Caco-2 (cell line): ENCODE measurements at regions not wholly inside any gene's neighbourhood (a gene's known extent, or its start where the extent isn't known, plus 50 kb on each side); places are given as distances from the start of the nearest gene placed in this dataset.

Source experiments
- BruUV-seq: library from RNA; stranded (reverse); fragments of 400-500 nt; replicated peaks from 2 replicates; lab custom pipeline; 2021; lab: Mats Ljungman, UMichigan
- CTCF ChIA-PET: fragments of 300-600 bp; sonication (Branson Sonifier 250); formaldehyde crosslinking; loops from one replicate; lab custom pipeline; 2022; ENCODE audit warnings: antibody characterized with exemption; lab: Charles Lee
- POLR2A ChIA-PET: fragments of 300-600 bp; sonication (Branson Sonifier 250); formaldehyde crosslinking; loops from one replicate; lab custom pipeline; 2022; ENCODE audit warnings: antibody characterized with exemption; lab: Charles Lee
- DNase-seq, 2 experiments: peaks; one replicate each; pipeline versions ENCODE4 v3.0.0 to v3.0.0-alpha.2; 2020 to 2022
- H3K27me3 ChIP-seq: replicated peaks from 2 replicates; pipeline ENCODE4 v1.6.0; 2011; ENCODE audit warnings: low read length; ENCODE audit not compliant: control insufficient read depth, insufficient read depth
- H3K36me3 ChIP-seq: 2 replicates; pipeline ENCODE4 v1.5.1; 2011; ENCODE audit warnings: low read length; ENCODE audit not compliant: control insufficient read depth, insufficient read depth
- H3K4me1 ChIP-seq: fragments of 250-450 bp; sonication (Bioruptor Pico); 2 replicates; pipeline ENCODE4 v1.5.1; 2020; ENCODE audit warnings: mild to moderate bottlenecking
- H3K4me3 ChIP-seq: 2 replicates; pipeline ENCODE4 v1.5.1; 2011; ENCODE audit warnings: low read depth, mild to moderate bottlenecking, control low read depth, low read length
- H3K9me3 ChIP-seq: fragments of 250-450 bp; sonication (Bioruptor Pico); 2 replicates; pipeline ENCODE4 v1.5.1; 2020; ENCODE audit warnings: mild to moderate bottlenecking, moderate library complexity
- H3K27ac Mint-ChIP-seq: one replicate; pipeline ENCODE4 v1.8.0; 2022; ENCODE audit warnings: mixed read lengths; ENCODE audit not compliant: unreplicated experiment
- H3K27me3 Mint-ChIP-seq: one replicate; pipeline ENCODE4 v1.8.0; 2022; ENCODE audit warnings: mixed read lengths; ENCODE audit not compliant: insufficient read depth, unreplicated experiment
- H3K36me3 Mint-ChIP-seq: one replicate; pipeline ENCODE4 v1.8.0; 2022; ENCODE audit warnings: mild to moderate bottlenecking, mixed read lengths; ENCODE audit not compliant: insufficient read depth, unreplicated experiment
- H3K4me1 Mint-ChIP-seq: one replicate; pipeline ENCODE4 v1.8.0; 2022; ENCODE audit warnings: low read depth, mixed read lengths; ENCODE audit not compliant: unreplicated experiment
- H3K4me3 Mint-ChIP-seq: one replicate; pipeline ENCODE4 v1.8.0; 2022; ENCODE audit warnings: mild to moderate bottlenecking, moderate library complexity, mixed read lengths; ENCODE audit not compliant: unreplicated experiment
- H3K9me3 Mint-ChIP-seq: one replicate; pipeline ENCODE4 v1.8.0; 2022; ENCODE audit warnings: mixed read lengths; ENCODE audit not compliant: unreplicated experiment
- intact Hi-C: fragments of 100-400 bp; cut with micrococcal nuclease; formaldehyde crosslinking; loops from one replicate; pipeline ENCODE4 v1.10.0; 2022; ENCODE audit not compliant: unreplicated experiment
- TF ChIP-seq, protein P1 (sequence below), 2 experiments: fragments of 200-600 bp in 1 of 2; IDR thresholded peaks; 1 replicate in 1 of 2; 2 replicates in 1 of 2; pipeline versions ENCODE4 v1.5.1 to v1.8.0; 2011 to 2022; ENCODE audit warnings: antibody characterized with exemption in 1 of 2, control low read depth in 1 of 2, inconsistent platforms in 1 of 2, low read depth in 1 of 2, low read length in 1 of 2, mild to moderate bottlenecking in 1 of 2, moderate library complexity in 1 of 2; ENCODE audit not compliant: insufficient read depth in 1 of 2, severe bottlenecking in 1 of 2, unreplicated experiment in 1 of 2

- Histone ChIP-seq H3K36me3 (no peaks in the 10 kb centered on the region), H3K4me1 (no peaks in the 10 kb centered on the region), H3K4me3 (no peak overlapping the region), H3K27me3 (no peaks in the 10 kb centered on the region), H3K9me3 (no peaks in the 10 kb centered on the region)
- Mint-ChIP-seq H3K27ac (no peak overlapping the region), H3K27me3 (no peaks in the 10 kb centered on the region), H3K4me3 (no peak overlapping the region), H3K36me3 (no peaks in the 10 kb centered on the region), H3K9me3 (no peaks in the 10 kb centered on the region), H3K4me1 (no peaks in the 10 kb centered on the region)
- DNase-seq = no peak
- intact Hi-C loops = no loop called here
- CTCF ChIA-PET = no interaction called here
- POLR2A ChIA-PET = no interaction called here
- BruUV-seq = no TSS peak
- TF ChIP-seq, protein P1, sequence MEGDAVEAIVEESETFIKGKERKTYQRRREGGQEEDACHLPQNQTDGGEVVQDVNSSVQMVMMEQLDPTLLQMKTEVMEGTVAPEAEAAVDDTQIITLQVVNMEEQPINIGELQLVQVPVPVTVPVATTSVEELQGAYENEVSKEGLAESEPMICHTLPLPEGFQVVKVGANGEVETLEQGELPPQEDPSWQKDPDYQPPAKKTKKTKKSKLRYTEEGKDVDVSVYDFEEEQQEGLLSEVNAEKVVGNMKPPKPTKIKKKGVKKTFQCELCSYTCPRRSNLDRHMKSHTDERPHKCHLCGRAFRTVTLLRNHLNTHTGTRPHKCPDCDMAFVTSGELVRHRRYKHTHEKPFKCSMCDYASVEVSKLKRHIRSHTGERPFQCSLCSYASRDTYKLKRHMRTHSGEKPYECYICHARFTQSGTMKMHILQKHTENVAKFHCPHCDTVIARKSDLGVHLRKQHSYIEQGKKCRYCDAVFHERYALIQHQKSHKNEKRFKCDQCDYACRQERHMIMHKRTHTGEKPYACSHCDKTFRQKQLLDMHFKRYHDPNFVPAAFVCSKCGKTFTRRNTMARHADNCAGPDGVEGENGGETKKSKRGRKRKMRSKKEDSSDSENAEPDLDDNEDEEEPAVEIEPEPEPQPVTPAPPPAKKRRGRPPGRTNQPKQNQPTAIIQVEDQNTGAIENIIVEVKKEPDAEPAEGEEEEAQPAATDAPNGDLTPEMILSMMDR (IDR thresholded peaks at IDR 0.05; ENCODE audit: insufficient read depth in 1 of 2, low read depth in 1 of 2, low read length in 1 of 2, severe bottlenecking in 1 of 2, unreplicated experiment in 1 of 2) = no peak
Measured at GRCh38 chrX:143206966-143207365, 181.2 kb downstream of the SPANXN4 start.

- no peaks in the 10 kb centered on the region for H3K36me3 Mint-ChIP-seq
- intact Hi-C loops = no loop called here
- Histone ChIP-seq H3K4me1 (no peaks in the 10 kb centered on the region), H3K36me3 (no peaks in the 10 kb centered on the region), H3K27me3 (no peaks in the 10 kb centered on the region), H3K4me3 (no peak overlapping the region), H3K9me3 (no peaks in the 10 kb centered on the region)
- no peak overlapping the region for H3K4me3 Mint-ChIP-seq
- BruUV-seq = no TSS peak
- H3K27ac Mint-ChIP-seq = no peak overlapping the region
- no peaks in the 10 kb centered on the region for H3K9me3 Mint-ChIP-seq
- TF ChIP-seq, protein P1 (IDR thresholded peaks at IDR 0.05; ENCODE audit: insufficient read depth in 1 of 2, low read depth in 1 of 2, low read length in 1 of 2, severe bottlenecking in 1 of 2, unreplicated experiment in 1 of 2) = no peak
- no peaks in the 10 kb centered on the region for H3K4me1 Mint-ChIP-seq
- H3K27me3 Mint-ChIP-seq = no peaks in the 10 kb centered on the region
- DNase-seq = no peak
- ChIA-PET POLR2A (no interaction called here), CTCF (no interaction called here)
Measured at GRCh38 chrX:143171703-143172102, 146.0 kb downstream of the SPANXN4 start.

- intact Hi-C loops = no loop called here
- ChIA-PET CTCF (no interaction called here), POLR2A (no interaction called here)
- Mint-ChIP-seq H3K9me3 (no peaks in the 10 kb centered on the region), H3K27me3 (no peaks in the 10 kb centered on the region), H3K4me3 (no peak overlapping the region), H3K36me3 (no peaks in the 10 kb centered on the region), H3K4me1 (no peaks in the 10 kb centered on the region), H3K27ac (no peak overlapping the region)
- no peak overlapping the region for H3K4me3 ChIP-seq
- TF ChIP-seq, protein P1 (IDR thresholded peaks at IDR 0.05; ENCODE audit: insufficient read depth in 1 of 2, low read depth in 1 of 2, low read length in 1 of 2, severe bottlenecking in 1 of 2, unreplicated experiment in 1 of 2) = no peak
- no TSS peak for BruUV-seq
- no peak for DNase-seq
- H3K4me1 ChIP-seq = no peaks in the 10 kb centered on the region
- no peaks in the 10 kb centered on the region for H3K9me3 ChIP-seq
- H3K27me3 ChIP-seq = no peaks in the 10 kb centered on the region
- H3K36me3 ChIP-seq = no peaks in the 10 kb centered on the region
Measured at GRCh38 chrX:143165778-143166177, 140.1 kb downstream of the SPANXN4 start.
